ENCODE measurements at regions not wholly inside any gene's neighbourhood (a gene's known extent, or its start where the extent isn't known, plus 50 kb on each side); places are given as distances from the start of the nearest gene placed in this dataset.
"Not testable (repeated sequence)": the region's sequence is repeated elsewhere in the genome, so short reads cannot be mapped to it uniquely, and the experiment has no call there.

- DNase-seq = no peak
Observed at GRCh38 chr7:94277236-94277635, 117.5 kb upstream of the COL1A2 start.

GRCh38 chr7:94280851-94281250 is 113.8 kb upstream of the COL1A2 start:
- no peak for DNase-seq

- DNase-seq = no peak
Observed at GRCh38 chr7:94284104-94284503, 110.6 kb upstream of the COL1A2 start.

- DNase-seq = no peak
Observed at GRCh38 chr7:94286111-94286510, 108.6 kb upstream of the COL1A2 start.

GRCh38 chr7:94288096-94288495 is 106.6 kb upstream of the COL1A2 start:
- DNase-seq = no peak

GRCh38 chr7:94289071-94289470 is 105.6 kb upstream of the COL1A2 start:
- DNase-seq = no peak

- DNase-seq = no peak
Observed at GRCh38 chr7:94294471-94295131, 100.1 kb upstream of the COL1A2 start.

GRCh38 chr7:94295850-94296249 is 98.8 kb upstream of the COL1A2 start:
- DNase-seq = no peak

- no peak for DNase-seq
Observed at GRCh38 chr7:94296881-94297280, 97.8 kb upstream of the COL1A2 start.

- DNase-seq = no peak
Observed at GRCh38 chr7:94297397-94297838, 97.3 kb upstream of the COL1A2 start.

GRCh38 chr7:94298943-94299342 is 95.8 kb upstream of the COL1A2 start:
- DNase-seq = no peak

- DNase-seq = no peak
Observed at GRCh38 chr7:94300176-94300835, 94.4 kb upstream of the COL1A2 start.

- no peak for DNase-seq
Observed at GRCh38 chr7:94301024-94301586, 93.6 kb upstream of the COL1A2 start.

GRCh38 chr7:94303118-94303517 is 91.6 kb upstream of the COL1A2 start:
- no peak for DNase-seq

- DNase-seq = no peak
Observed at GRCh38 chr7:94303695-94304094, 91.0 kb upstream of the COL1A2 start.

- no peak for DNase-seq
Observed at GRCh38 chr7:94304878-94305277, 89.8 kb upstream of the COL1A2 start.

GRCh38 chr7:94305836-94306235 is 88.9 kb upstream of the COL1A2 start:
- DNase-seq = no peak

- no peak for DNase-seq
Observed at GRCh38 chr7:94307399-94308048, 87.2 kb upstream of the COL1A2 start.

- no peak for DNase-seq
Observed at GRCh38 chr7:94311515-94311914, 83.2 kb upstream of the COL1A2 start.

GRCh38 chr7:94313926-94314325 is 80.8 kb upstream of the COL1A2 start:
- no peak for DNase-seq

GRCh38 chr7:94314413-94315410 is 80.0 kb upstream of the COL1A2 start:
- DNase-seq = no peak

GRCh38 chr7:94321138-94321537 is 73.6 kb upstream of the COL1A2 start:
- not testable (repeated sequence) for DNase-seq

GRCh38 chr7:94323844-94324243 is 70.9 kb upstream of the COL1A2 start:
- no peak for DNase-seq
